SKM-1 (cell line): ENCODE measurements at regions not wholly inside any gene's neighbourhood (a gene's known extent, or its start where the extent isn't known, plus 50 kb on each side); places are given as distances from the start of the nearest gene placed in this dataset.
"Not testable (repeated sequence)": the region's sequence is repeated elsewhere in the genome, so short reads cannot be mapped to it uniquely, and the experiment has no call there.

ENCODE experiments used
- DNase-seq: peaks from one replicate; lab custom pipeline; 2025; ENCODE audit not compliant: unreplicated experiment; lab: John Stamatoyannopoulos, UW

- DNase-seq, result no peak
Measured at GRCh38 chr2:76175295-76175694, 464.6 kb upstream of the GCFC2 start.

GRCh38 chr2:76174505-76174904, 463.8 kb upstream of the GCFC2 start:
- no peak for DNase-seq

GRCh38 chr2:76173206-76173605, 462.5 kb upstream of the GCFC2 start:
- DNase-seq, result not testable (repeated sequence)

- DNase-seq, result not testable (repeated sequence)
Measured at GRCh38 chr2:76172154-76172595, 461.5 kb upstream of the GCFC2 start.

- no peak for DNase-seq
Measured at GRCh38 chr2:76170856-76171255, 460.1 kb upstream of the GCFC2 start.

GRCh38 chr2:76170009-76170384, 459.3 kb upstream of the GCFC2 start:
- DNase-seq, result no peak

GRCh38 chr2:76169276-76170008, 458.7 kb upstream of the GCFC2 start:
- no peak for DNase-seq

- no peak for DNase-seq
Measured at GRCh38 chr2:76163860-76164259, 453.1 kb upstream of the GCFC2 start.

GRCh38 chr2:76160670-76161069, 450.0 kb upstream of the GCFC2 start:
- DNase-seq, result no peak

- no peak for DNase-seq
Measured at GRCh38 chr2:76159042-76159648, 448.4 kb upstream of the GCFC2 start.

GRCh38 chr2:76157531-76157930, 446.8 kb upstream of the GCFC2 start:
- no peak for DNase-seq

- no peak for DNase-seq
Measured at GRCh38 chr2:76154981-76155380, 444.3 kb upstream of the GCFC2 start.

GRCh38 chr2:76149846-76150245, 439.1 kb upstream of the GCFC2 start:
- no peak for DNase-seq

- DNase-seq, result not testable (repeated sequence)
Measured at GRCh38 chr2:76139303-76139702, 428.6 kb upstream of the GCFC2 start.

GRCh38 chr2:76128622-76129021, 417.9 kb upstream of the GCFC2 start:
- no peak for DNase-seq

- no peak for DNase-seq
Measured at GRCh38 chr2:76120176-76120575, 409.5 kb upstream of the GCFC2 start.

GRCh38 chr2:76089683-76090082, 379.0 kb upstream of the GCFC2 start:
- no peak for DNase-seq

GRCh38 chr2:76083248-76083647, 372.5 kb upstream of the GCFC2 start:
- DNase-seq, result no peak

- DNase-seq, result no peak
Measured at GRCh38 chr2:76082509-76082908, 371.8 kb upstream of the GCFC2 start.

GRCh38 chr2:76080154-76080553, 369.4 kb upstream of the GCFC2 start:
- DNase-seq, result no peak

GRCh38 chr2:76075126-76075525, 364.4 kb upstream of the GCFC2 start:
- no peak for DNase-seq

- no peak for DNase-seq
Measured at GRCh38 chr2:76073992-76074604, 363.4 kb upstream of the GCFC2 start.
